Peyer's patch (tissue), 4 donors: ENCODE measurements at regions not wholly inside any gene's neighbourhood (a gene's known extent, or its start where the extent isn't known, plus 50 kb on each side); places are given as distances from the start of the nearest gene placed in this dataset.

Experiments used
- DNase-seq, 3 donors: peaks; one replicate each; pipeline ENCODE4 v3.0.0-alpha.2; 2017 to 2019
- H3K27ac ChIP-seq, 4 donors: fragments of 200-600 bp; sonication (generic); one replicate each; pipeline ENCODE4 v1.5.1; 2016 to 2019
- H3K27me3 ChIP-seq, 2 donors: fragments of 200-600 bp; sonication (generic); one replicate each; pipeline ENCODE4 v1.5.1; 2019
- H3K36me3 ChIP-seq, 3 donors: fragments of 200-600 bp; sonication (generic); one replicate each; pipeline ENCODE4 v1.5.1; 2016 to 2019
- H3K4me1 ChIP-seq, 4 donors: fragments of 200-600 bp; sonication (generic); one replicate each; pipeline ENCODE4 v1.5.1; 2016 to 2019
- H3K4me3 ChIP-seq, 4 donors: fragments of 200-600 bp; sonication (generic); 1 replicate in 3 of 4; 2 replicates in 1 of 4; pipeline ENCODE4 v1.5.1; 2016 to 2019; ENCODE audit warnings: mild to moderate bottlenecking in 1 of 4
- H3K9me3 ChIP-seq, 4 donors: fragments of 200-600 bp; sonication (generic); one replicate each; pipeline ENCODE4 v1.5.1; 2016 to 2019; ENCODE audit warnings: mild to moderate bottlenecking in 1 of 4
- CTCF ChIP-seq, 6 experiments: fragments of 450-650 bp in 4 of 6; fragments of 200-600 bp in 2 of 6; sonication (generic) in 1 of 6; IDR thresholded peaks; one replicate each; pipeline ENCODE4 v1.5.1; 2017 to 2019; ENCODE audit warnings: antibody characterized with exemption in 6 of 6, mild to moderate bottlenecking in 3 of 6, moderate library complexity in 1 of 6
- POLR2A ChIP-seq, 2 donors: fragments of 450-650 bp; IDR thresholded peaks; one replicate each; pipeline ENCODE4 v1.5.1; 2017; ENCODE audit warnings: antibody characterized with exemption in 2 of 2, mild to moderate bottlenecking in 2 of 2, moderate library complexity in 2 of 2

- H3K27ac ChIP-seq: no peak overlapping the region
- H3K4me1 ChIP-seq: no peaks in the 10 kb centered on the region
- no peaks in the 10 kb centered on the region for H3K27me3 ChIP-seq
- H3K9me3 ChIP-seq: no peaks in the 10 kb centered on the region
- H3K4me3 ChIP-seq: no peak overlapping the region
- DNase-seq: no peak
- TF ChIP-seq CTCF (IDR thresholded peaks at IDR 0.05) (no peak), POLR2A (IDR thresholded peaks at IDR 0.05) (no peak)
- no peaks in the 10 kb centered on the region for H3K36me3 ChIP-seq
Observed at GRCh38 chr2:41377837-41378236, 670.0 kb upstream of the PKDCC start.

DNA sequence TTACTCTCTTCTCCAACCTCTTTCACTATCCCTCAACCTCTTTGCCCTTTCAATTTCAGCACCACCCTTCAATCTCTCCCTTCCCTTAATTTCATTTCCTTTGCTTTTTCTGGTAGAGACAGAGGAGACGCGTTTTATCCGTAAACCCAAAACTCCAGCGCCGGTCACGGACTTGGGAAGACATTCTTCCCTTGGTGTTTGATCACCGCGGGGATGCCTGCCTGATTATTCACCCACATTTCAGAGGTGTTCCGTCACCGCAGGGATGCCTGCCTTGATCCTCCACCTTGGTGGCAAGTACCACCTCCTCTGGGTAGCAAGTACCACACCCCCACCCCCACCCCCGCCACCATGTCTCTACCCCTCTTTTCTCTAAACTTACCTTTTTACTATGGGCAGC, 669.4 kb upstream of the PKDCC start:
- no peaks in the 10 kb centered on the region for H3K27me3 ChIP-seq
- H3K27ac ChIP-seq: no peak overlapping the region
- no peaks in the 10 kb centered on the region for H3K36me3 ChIP-seq
- no peak overlapping the region for H3K4me3 ChIP-seq
- no peak for TF ChIP-seq CTCF (IDR thresholded peaks at IDR 0.05)
- H3K9me3 ChIP-seq: no peaks in the 10 kb centered on the region
- no peak for DNase-seq
- H3K4me1 ChIP-seq: no peaks in the 10 kb centered on the region

DNA sequence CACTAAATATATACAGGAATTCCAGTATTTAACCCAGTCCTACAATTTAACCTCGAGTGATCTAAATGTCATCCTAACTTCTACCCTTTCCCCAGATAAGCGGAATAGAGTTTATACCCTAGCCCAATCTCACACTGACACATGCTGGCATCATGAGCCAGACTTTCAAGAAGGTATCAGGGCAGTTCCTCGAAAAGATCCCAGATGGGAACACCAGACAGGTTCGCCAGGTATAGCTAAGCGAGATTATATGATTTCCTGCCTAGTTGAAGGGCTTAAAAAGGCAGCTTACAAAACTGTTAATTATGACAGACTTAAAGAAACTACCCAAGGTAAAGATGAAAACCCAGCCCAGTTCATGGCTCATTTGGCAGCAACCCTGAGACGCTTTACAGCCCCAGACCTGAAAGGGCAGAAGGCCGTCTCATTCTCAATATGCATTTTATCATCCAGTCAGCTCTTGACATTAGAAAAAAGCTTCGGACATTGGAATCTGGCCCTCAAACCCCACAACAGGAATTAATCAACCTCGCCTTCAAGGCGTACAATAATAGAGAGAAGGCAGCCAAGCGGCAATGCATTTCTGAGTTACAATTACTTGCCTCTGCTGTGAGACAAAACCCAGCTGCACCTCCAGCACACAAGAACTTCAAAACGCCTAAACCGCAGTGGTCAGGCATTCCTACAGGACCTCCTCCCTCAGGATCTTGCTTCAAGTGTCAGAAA, 668.2 kb upstream of the PKDCC start:
- H3K36me3 ChIP-seq: no peaks in the 10 kb centered on the region

DNA sequence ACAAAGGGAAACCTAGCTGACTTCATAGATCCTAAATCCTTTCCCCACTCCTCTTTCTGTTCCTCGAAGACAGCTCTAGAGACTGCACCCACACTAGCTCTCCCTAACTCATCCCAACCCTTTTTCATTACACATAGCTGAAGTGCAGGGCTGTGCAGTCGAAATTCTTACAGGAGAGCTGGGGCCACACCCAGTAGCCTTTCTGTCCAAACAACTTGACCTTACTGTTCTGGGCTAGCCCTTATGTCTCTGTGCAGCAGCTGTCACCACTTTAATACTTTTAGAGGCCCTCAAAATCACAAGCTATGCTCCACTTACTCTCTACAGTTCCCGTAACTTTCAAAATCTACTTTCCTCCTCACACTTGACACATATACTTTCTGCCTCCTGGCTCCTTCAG, 666.1 kb upstream of the PKDCC start:
- Histone ChIP-seq H3K4me3 (no peak overlapping the region), H3K27me3 (no peaks in the 10 kb centered on the region), H3K9me3 (no peaks in the 10 kb centered on the region), H3K27ac (no peak overlapping the region), H3K36me3 (no peaks in the 10 kb centered on the region), H3K4me1 (no peaks in the 10 kb centered on the region)
- no peak for DNase-seq
- no peak for TF ChIP-seq CTCF (IDR thresholded peaks at IDR 0.05)
- TF ChIP-seq POLR2A (IDR thresholded peaks at IDR 0.05): no peak

More for the DNA sequence above, 668.2 kb upstream of the PKDCC start:
- no peak for TF ChIP-seq POLR2A (IDR thresholded peaks at IDR 0.05)
- TF ChIP-seq CTCF (IDR thresholded peaks at IDR 0.05): no peak
- Histone ChIP-seq H3K27me3 (no peaks in the 10 kb centered on the region), H3K9me3 (no peaks in the 10 kb centered on the region), H3K4me3 (no peak overlapping the region), H3K27ac (no peak overlapping the region), H3K4me1 (no peaks in the 10 kb centered on the region)
- no peak for DNase-seq

DNA sequence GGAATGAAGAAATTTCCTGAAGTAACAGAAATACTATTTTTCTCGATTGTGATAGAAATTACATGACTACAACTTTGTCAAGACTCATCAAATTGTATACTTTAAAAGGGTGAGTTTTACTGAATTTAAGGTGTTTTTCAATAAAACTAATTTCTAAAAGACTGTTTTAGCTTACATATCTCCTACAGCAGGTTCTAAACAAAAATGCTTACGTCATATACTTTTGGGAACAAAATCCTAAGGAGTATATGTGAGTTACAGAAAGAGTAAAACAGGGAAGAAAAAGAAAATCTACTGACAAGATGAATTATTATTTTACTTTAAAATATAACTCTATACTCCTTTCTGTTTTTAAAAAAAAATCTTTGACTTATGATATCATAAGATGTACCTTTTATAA, 660.3 kb upstream of the PKDCC start:
- H3K36me3 ChIP-seq: no peaks in the 10 kb centered on the region
- H3K27me3 ChIP-seq: no peaks in the 10 kb centered on the region
- no peaks in the 10 kb centered on the region for H3K4me1 ChIP-seq
- no peaks in the 10 kb centered on the region for H3K9me3 ChIP-seq
- no peak overlapping the region for H3K4me3 ChIP-seq
- DNase-seq: no peak
- H3K27ac ChIP-seq: no peak overlapping the region
- no peak for TF ChIP-seq CTCF (IDR thresholded peaks at IDR 0.05)

- Histone ChIP-seq H3K36me3 (no peaks in the 10 kb centered on the region), H3K27me3 (no peaks in the 10 kb centered on the region), H3K4me1 (no peaks in the 10 kb centered on the region), H3K9me3 (no peaks in the 10 kb centered on the region), H3K27ac (no peak overlapping the region), H3K4me3 (no peak overlapping the region)
- TF ChIP-seq CTCF (IDR thresholded peaks at IDR 0.05): no peak
- no peak for TF ChIP-seq POLR2A (IDR thresholded peaks at IDR 0.05)
- DNase-seq: no peak
Observed at GRCh38 chr2:41393621-41394020, 654.2 kb upstream of the PKDCC start.
